ENCODE measurements at regions not wholly inside any gene's neighbourhood (a gene's known extent, or its start where the extent isn't known, plus 50 kb on each side); places are given as distances from the start of the nearest gene placed in this dataset.

- TF ChIP-seq, protein P1, sequence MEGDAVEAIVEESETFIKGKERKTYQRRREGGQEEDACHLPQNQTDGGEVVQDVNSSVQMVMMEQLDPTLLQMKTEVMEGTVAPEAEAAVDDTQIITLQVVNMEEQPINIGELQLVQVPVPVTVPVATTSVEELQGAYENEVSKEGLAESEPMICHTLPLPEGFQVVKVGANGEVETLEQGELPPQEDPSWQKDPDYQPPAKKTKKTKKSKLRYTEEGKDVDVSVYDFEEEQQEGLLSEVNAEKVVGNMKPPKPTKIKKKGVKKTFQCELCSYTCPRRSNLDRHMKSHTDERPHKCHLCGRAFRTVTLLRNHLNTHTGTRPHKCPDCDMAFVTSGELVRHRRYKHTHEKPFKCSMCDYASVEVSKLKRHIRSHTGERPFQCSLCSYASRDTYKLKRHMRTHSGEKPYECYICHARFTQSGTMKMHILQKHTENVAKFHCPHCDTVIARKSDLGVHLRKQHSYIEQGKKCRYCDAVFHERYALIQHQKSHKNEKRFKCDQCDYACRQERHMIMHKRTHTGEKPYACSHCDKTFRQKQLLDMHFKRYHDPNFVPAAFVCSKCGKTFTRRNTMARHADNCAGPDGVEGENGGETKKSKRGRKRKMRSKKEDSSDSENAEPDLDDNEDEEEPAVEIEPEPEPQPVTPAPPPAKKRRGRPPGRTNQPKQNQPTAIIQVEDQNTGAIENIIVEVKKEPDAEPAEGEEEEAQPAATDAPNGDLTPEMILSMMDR (conservative IDR thresholded peaks at IDR 0.05) = no peak
- no peak for TF ChIP-seq EZH2 (IDR thresholded peaks at IDR 0.05; ENCODE audit: low read depth)
Observed at GRCh38 chr1:103905363-103905762, 155.7 kb downstream of the AMY1C start.

All from PC-9 (cell line).